ENCODE measurements at regions not wholly inside any gene's neighbourhood (a gene's known extent, or its start where the extent isn't known, plus 50 kb on each side); places are given as distances from the start of the nearest gene placed in this dataset.

DNA sequence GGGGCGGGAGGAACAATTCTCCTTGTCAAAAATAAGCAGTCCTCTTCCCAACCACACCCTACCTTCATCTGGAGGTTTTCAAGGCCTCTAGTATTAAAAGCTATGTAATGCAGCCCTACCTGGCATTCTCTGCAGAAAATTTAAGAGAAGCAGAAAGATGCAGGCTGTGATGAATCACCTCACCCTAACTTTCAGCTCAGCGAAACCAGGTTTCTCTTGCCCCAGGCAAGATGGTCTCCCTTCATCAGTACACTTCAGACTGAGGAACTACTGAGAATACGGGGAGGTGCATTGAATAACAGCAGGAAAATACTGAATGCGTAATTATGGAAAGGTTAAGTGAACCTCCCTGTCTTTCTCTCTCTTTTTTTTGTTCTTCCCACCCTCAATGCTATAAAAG is 437.6 kb upstream of the KLF12 start:
- TF ChIP-seq, protein P1, sequence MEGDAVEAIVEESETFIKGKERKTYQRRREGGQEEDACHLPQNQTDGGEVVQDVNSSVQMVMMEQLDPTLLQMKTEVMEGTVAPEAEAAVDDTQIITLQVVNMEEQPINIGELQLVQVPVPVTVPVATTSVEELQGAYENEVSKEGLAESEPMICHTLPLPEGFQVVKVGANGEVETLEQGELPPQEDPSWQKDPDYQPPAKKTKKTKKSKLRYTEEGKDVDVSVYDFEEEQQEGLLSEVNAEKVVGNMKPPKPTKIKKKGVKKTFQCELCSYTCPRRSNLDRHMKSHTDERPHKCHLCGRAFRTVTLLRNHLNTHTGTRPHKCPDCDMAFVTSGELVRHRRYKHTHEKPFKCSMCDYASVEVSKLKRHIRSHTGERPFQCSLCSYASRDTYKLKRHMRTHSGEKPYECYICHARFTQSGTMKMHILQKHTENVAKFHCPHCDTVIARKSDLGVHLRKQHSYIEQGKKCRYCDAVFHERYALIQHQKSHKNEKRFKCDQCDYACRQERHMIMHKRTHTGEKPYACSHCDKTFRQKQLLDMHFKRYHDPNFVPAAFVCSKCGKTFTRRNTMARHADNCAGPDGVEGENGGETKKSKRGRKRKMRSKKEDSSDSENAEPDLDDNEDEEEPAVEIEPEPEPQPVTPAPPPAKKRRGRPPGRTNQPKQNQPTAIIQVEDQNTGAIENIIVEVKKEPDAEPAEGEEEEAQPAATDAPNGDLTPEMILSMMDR (IDR thresholded peaks at IDR 0.05) = no peak
- TF ChIP-seq EZH2phosphoT487 (IDR thresholded peaks at IDR 0.05) (no peak), EZH2 (IDR thresholded peaks at IDR 0.05) (no peak)

Data from neural progenitor cell (in vitro differentiated cells).